ENCODE measurements at regions not wholly inside any gene's neighbourhood (a gene's known extent, or its start where the extent isn't known, plus 50 kb on each side); places are given as distances from the start of the nearest gene placed in this dataset.

DNA sequence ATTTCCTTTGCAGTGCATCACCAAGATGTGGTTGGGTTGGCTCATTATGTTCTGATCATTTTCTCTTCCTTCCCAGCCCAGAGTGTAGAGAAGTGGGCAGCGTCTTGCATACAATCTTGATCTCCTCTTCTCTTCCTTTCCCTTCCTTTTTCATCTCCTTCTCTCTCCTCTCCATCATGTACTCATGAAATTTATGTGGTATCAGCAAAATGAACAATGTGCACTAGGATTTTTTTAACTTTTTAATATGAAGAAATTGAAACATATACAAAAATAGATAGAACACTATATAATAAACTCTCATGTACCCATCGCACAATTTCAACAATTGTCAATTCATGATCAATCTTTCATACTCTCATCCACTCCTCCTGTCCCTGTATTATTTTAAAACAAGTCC, 593.5 kb downstream of the BCOR start:
- no peak overlapping the region for H4K91ac ChIP-seq (ENCODE audit: insufficient read length, low read depth, low read length)
- Mint-ChIP-seq H3K4me3 (no peak overlapping the region), H3K4me1 (0 out of 4 replicates have a peak, but pooled peaks cover 0 to 6% of the 10 kb centered on the region in 2 experiments), H3K9me3 (peaks cover 50 to 68% of the 10 kb centered on the region in 2 experiments), H3K27ac (no peak overlapping the region), H3K36me3 (ENCODE audit: insufficient read depth in 1 of 3, low read depth in 3 of 3) (peaks cover 0 to 5% (median 0%) of the 10 kb centered on the region in 3 experiments; a peak in 3 of 7 replicates), H3K27me3 (ENCODE audit: low read depth) (no peaks in the 10 kb centered on the region; the same call in 1 of the 2 replicates)
- H3K9ac ChIP-seq (ENCODE audit: extremely low read depth, insufficient read length, low read length): no peak overlapping the region
- H3T11ph ChIP-seq (ENCODE audit: low read length): no peak overlapping the region
- no peaks in the 10 kb centered on the region for H3K4me1 ChIP-seq (ENCODE audit: insufficient read depth, low read length)
- no peaks in the 10 kb centered on the region for H3K27me3 ChIP-seq (ENCODE audit: insufficient read depth, low read length)
- no peaks in the 10 kb centered on the region for H4K20me1 ChIP-seq (ENCODE audit: control insufficient read depth, insufficient read depth, insufficient read length)
- H2AFZ ChIP-seq (ENCODE audit: low read length): no peak overlapping the region
- no peak overlapping the region for H2AK5ac ChIP-seq (ENCODE audit: insufficient read length, low read length)
- no peak overlapping the region for H3K18ac ChIP-seq (ENCODE audit: insufficient read length, low read depth, low read length)
- no peak overlapping the region for H4K5ac ChIP-seq (ENCODE audit: insufficient read length, low read depth, low read length)
- no peak overlapping the region for H3K56ac ChIP-seq (ENCODE audit: insufficient read length, low read depth, low read length)
- no peak overlapping the region for H2BK5ac ChIP-seq (ENCODE audit: insufficient read length, low read length)
- no CpG with 5 or more reads among the region's 2 CpGs for WGBS (ENCODE audit: extremely low coverage, insufficient read length, low lambda C conversion rate)
- H2BK120ac ChIP-seq (ENCODE audit: low read depth, low read length, poor library complexity, severe bottlenecking): no peak overlapping the region
- H3K23me2 ChIP-seq (ENCODE audit: insufficient read length, low read depth, low read length, poor library complexity, severe bottlenecking): no peaks in the 10 kb centered on the region
- no peak overlapping the region for H4K8ac ChIP-seq (replicated peaks; ENCODE audit: insufficient read length, low read depth, low read length)
- H3K23ac ChIP-seq (ENCODE audit: insufficient read length, low read depth, low read length): no peak overlapping the region
- no peak for DNase-seq
- H3K9me3 ChIP-seq (ENCODE audit: control insufficient read depth, low read depth, low read length): peaks cover 5% of the 10 kb centered on the region
- H2BK12ac ChIP-seq (ENCODE audit: insufficient read length, low read depth, low read length): no peak overlapping the region
- H3K79me1 ChIP-seq (ENCODE audit: insufficient read depth, low read depth, low read length, poor library complexity, severe bottlenecking): no peaks in the 10 kb centered on the region
- H3K4me2 ChIP-seq (ENCODE audit: insufficient read depth, insufficient read length, low read length): no peak overlapping the region
- no peak overlapping the region for H2BK20ac ChIP-seq (ENCODE audit: low read depth, low read length, poor library complexity, severe bottlenecking)
- H3K27ac ChIP-seq (ENCODE audit: insufficient read length, low read depth, low read length): no peak overlapping the region
- no peaks in the 10 kb centered on the region for H3K79me2 ChIP-seq (ENCODE audit: insufficient read depth, low read length)
- no peak overlapping the region for H3K4ac ChIP-seq (ENCODE audit: low read depth, low read length)
- no peak overlapping the region for H3K14ac ChIP-seq (ENCODE audit: insufficient read depth, low read length)
- TF ChIP-seq, protein P1, sequence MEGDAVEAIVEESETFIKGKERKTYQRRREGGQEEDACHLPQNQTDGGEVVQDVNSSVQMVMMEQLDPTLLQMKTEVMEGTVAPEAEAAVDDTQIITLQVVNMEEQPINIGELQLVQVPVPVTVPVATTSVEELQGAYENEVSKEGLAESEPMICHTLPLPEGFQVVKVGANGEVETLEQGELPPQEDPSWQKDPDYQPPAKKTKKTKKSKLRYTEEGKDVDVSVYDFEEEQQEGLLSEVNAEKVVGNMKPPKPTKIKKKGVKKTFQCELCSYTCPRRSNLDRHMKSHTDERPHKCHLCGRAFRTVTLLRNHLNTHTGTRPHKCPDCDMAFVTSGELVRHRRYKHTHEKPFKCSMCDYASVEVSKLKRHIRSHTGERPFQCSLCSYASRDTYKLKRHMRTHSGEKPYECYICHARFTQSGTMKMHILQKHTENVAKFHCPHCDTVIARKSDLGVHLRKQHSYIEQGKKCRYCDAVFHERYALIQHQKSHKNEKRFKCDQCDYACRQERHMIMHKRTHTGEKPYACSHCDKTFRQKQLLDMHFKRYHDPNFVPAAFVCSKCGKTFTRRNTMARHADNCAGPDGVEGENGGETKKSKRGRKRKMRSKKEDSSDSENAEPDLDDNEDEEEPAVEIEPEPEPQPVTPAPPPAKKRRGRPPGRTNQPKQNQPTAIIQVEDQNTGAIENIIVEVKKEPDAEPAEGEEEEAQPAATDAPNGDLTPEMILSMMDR (conservative IDR thresholded peaks at IDR 0.05): no peak
- H2BK15ac ChIP-seq (ENCODE audit: low read depth, low read length): no peak overlapping the region

Measured in H9 (cell line).